ENCODE measurements at regions not wholly inside any gene's neighbourhood (a gene's known extent, or its start where the extent isn't known, plus 50 kb on each side); places are given as distances from the start of the nearest gene placed in this dataset.

GRCh38 chr1:170836141-170836540, 99.2 kb upstream of the MROH9 start:
- TF ChIP-seq POLR2AphosphoS5 (IDR thresholded peaks at IDR 0.05; ENCODE audit: low read depth, low read length) (no peak), SP1 (IDR thresholded peaks at IDR 0.05; ENCODE audit: low read depth) (no peak)
